IMR-90 (cell line): ENCODE measurements at regions not wholly inside any gene's neighbourhood (a gene's known extent, or its start where the extent isn't known, plus 50 kb on each side); places are given as distances from the start of the nearest gene placed in this dataset.

ENCODE experiments used
- ATAC-seq: fragments of 200-7000 bp; cut with Tn5 transposase; 2 replicates; pipeline ENCODE4 v1.9.1; 2020; ENCODE audit warnings: low read depth, mild to moderate bottlenecking, moderate library complexity
- BruUV-seq: library from RNA; stranded (reverse); fragments of 400-500 nt; replicated peaks from 2 replicates; lab custom pipeline; 2021; lab: Mats Ljungman, UMichigan
- CTCF ChIA-PET: fragments of 300-600 bp; formaldehyde crosslinking; extraction: SDS; loops from one replicate; lab custom pipeline; 2021; ENCODE audit warnings: antibody characterized with exemption; lab: Yijun Ruan, JAX
- POLR2A ChIA-PET: fragments of 300-600 bp; sonication (Branson Sonifier 250); formaldehyde crosslinking; loops from one replicate; lab custom pipeline; 2022; ENCODE audit warnings: antibody characterized with exemption; ENCODE audit not compliant: unreplicated experiment; lab: Charles Lee
- DNase-seq: peaks from one replicate; pipeline ENCODE4 v3.0.0; 2013
- H2AFZ ChIP-seq: replicated peaks from 2 replicates; pipeline ENCODE3; 2013; ENCODE audit warnings: low read length, mild to moderate bottlenecking; ENCODE audit not compliant: poor library complexity
- H2AK5ac ChIP-seq: 2 replicates; pipeline ENCODE4 v1.6.1; 2013; ENCODE audit warnings: low read depth, low read length, inconsistent platforms
- H2AK9ac ChIP-seq: replicated peaks from 2 replicates; pipeline ENCODE3; 2013; ENCODE audit warnings: mild to moderate bottlenecking, low read depth, low read length, moderate library complexity; ENCODE audit not compliant: poor library complexity
- H2BK120ac ChIP-seq: 2 replicates; pipeline ENCODE4 v1.6.1; 2013; ENCODE audit warnings: low read depth, low read length, inconsistent platforms
- H2BK15ac ChIP-seq: 3 replicates; pipeline ENCODE4 v1.6.1; 2013; ENCODE audit warnings: low read depth, low read length, inconsistent platforms
- H2BK20ac ChIP-seq: 2 replicates; pipeline ENCODE4 v1.6.1; 2013; ENCODE audit warnings: low read depth, mild to moderate bottlenecking, inconsistent platforms, low read length, moderate library complexity
- H2BK5ac ChIP-seq: 2 replicates; pipeline ENCODE4 v1.6.1; 2013; ENCODE audit warnings: mild to moderate bottlenecking, low read depth, low read length, inconsistent platforms; ENCODE audit not compliant: poor library complexity, severe bottlenecking
- H3K14ac ChIP-seq: replicated peaks from 2 replicates; pipeline ENCODE4 v1.6.1; 2013; ENCODE audit warnings: low read depth, low read length, inconsistent platforms
- H3K18ac ChIP-seq: 2 replicates; pipeline ENCODE4 v1.6.1; 2013; ENCODE audit warnings: low read depth, low read length, control low read depth
- H3K23ac ChIP-seq: 2 replicates; pipeline ENCODE4 v1.6.1; 2013; ENCODE audit warnings: low read depth, low read length, inconsistent platforms
- H3K27ac ChIP-seq: 2 replicates; pipeline ENCODE4 v1.5.1; 2013; ENCODE audit warnings: mild to moderate bottlenecking, control low read depth, low read length; ENCODE audit not compliant: insufficient read depth
- H3K27me3 ChIP-seq: 2 replicates; pipeline ENCODE4 v1.6.1; 2013; ENCODE audit warnings: low read length; ENCODE audit not compliant: control insufficient read depth, insufficient read depth
- H3K36me3 ChIP-seq: 2 replicates; pipeline ENCODE4 v1.6.1; 2013; ENCODE audit warnings: low read length, mixed read lengths; ENCODE audit not compliant: control insufficient read depth, insufficient read depth
- H3K4ac ChIP-seq: 2 replicates; pipeline ENCODE4 v1.6.1; 2013; ENCODE audit warnings: low read depth, low read length, inconsistent platforms
- H3K4me1 ChIP-seq: 2 replicates; pipeline ENCODE4 v1.6.1; 2013; ENCODE audit warnings: low read length, mixed read lengths; ENCODE audit not compliant: control insufficient read depth, insufficient read depth
- H3K4me2 ChIP-seq: 2 replicates; pipeline ENCODE4 v1.6.1; 2013; ENCODE audit warnings: low read depth, mild to moderate bottlenecking, control low read depth, low read length, moderate library complexity
- H3K4me3 ChIP-seq: 2 replicates; pipeline ENCODE4 v1.5.1; 2013; ENCODE audit warnings: low read depth, mild to moderate bottlenecking, control low read depth, low read length, moderate library complexity; ENCODE audit not compliant: insufficient read depth
- H3K56ac ChIP-seq: 2 replicates; pipeline ENCODE4 v1.6.1; 2013; ENCODE audit warnings: low read length, inconsistent platforms; ENCODE audit not compliant: insufficient read depth; ENCODE audit errors: extremely low read depth
- H3K79me1 ChIP-seq, 2 experiments: 2 replicates each; pipeline ENCODE4 v1.6.1; 2013; ENCODE audit warnings: low read length in 2 of 2, inconsistent platforms in 1 of 2, low read depth in 1 of 2
- H3K9ac ChIP-seq: 2 replicates; pipeline ENCODE4 v1.6.1; 2013; ENCODE audit warnings: low read depth, low read length, control low read depth
- H3K9me1 ChIP-seq: 2 replicates; pipeline ENCODE4 v1.6.1; 2013; ENCODE audit warnings: low read length, inconsistent platforms; ENCODE audit not compliant: insufficient read depth
- H3K9me3 ChIP-seq: 2 replicates; pipeline ENCODE4 v1.6.1; 2013; ENCODE audit warnings: low read length; ENCODE audit not compliant: control insufficient read depth, insufficient read depth
- H4K20me1 ChIP-seq: 2 replicates; pipeline ENCODE4 v1.6.1; 2013; ENCODE audit warnings: low read length, inconsistent platforms; ENCODE audit not compliant: insufficient read depth
- H4K5ac ChIP-seq: 2 replicates; pipeline ENCODE4 v1.6.1; 2013; ENCODE audit warnings: mild to moderate bottlenecking, low read depth, low read length, control low read depth
- H4K8ac ChIP-seq, 2 experiments: 2 replicates each; pipeline ENCODE4 v1.6.1; 2013; ENCODE audit warnings: low read depth in 2 of 2, low read length in 2 of 2, control low read depth in 1 of 2, inconsistent platforms in 1 of 2
- H4K91ac ChIP-seq: 2 replicates; pipeline ENCODE4 v1.6.1; 2013; ENCODE audit warnings: low read depth, low read length, inconsistent platforms; ENCODE audit not compliant: insufficient read depth
- CEBPB ChIP-seq: IDR thresholded peaks from 2 replicates; pipeline ENCODE4 v1.6.1; 2012; ENCODE audit warnings: low read depth, low read length, improper control_type of control experiment
- CHD1 ChIP-seq: IDR thresholded peaks from 2 replicates; pipeline ENCODE4 v1.6.1; 2012; ENCODE audit warnings: low read depth, low read length, improper control_type of control experiment
- MAFK ChIP-seq: IDR thresholded peaks from 2 replicates; pipeline ENCODE4 v1.6.1; 2012; ENCODE audit warnings: low read depth, low read length, improper control_type of control experiment
- MXI1 ChIP-seq: IDR thresholded peaks from 2 replicates; pipeline ENCODE4 v1.6.1; 2012; ENCODE audit warnings: low read depth, mild to moderate bottlenecking, low read length, moderate library complexity, borderline replicate concordance
- USF2 ChIP-seq: fragments of 150-350 bp; IDR thresholded peaks from 2 replicates; pipeline ENCODE4 v1.6.1; 2017; ENCODE audit warnings: mild to moderate bottlenecking, antibody characterized with exemption, low read length, low read depth
- WGBS, 2 experiments: methylation state at CpG; one replicate each; pipeline versions ENCODE4 v1.1.5 to v1.1.7; 2013; ENCODE audit warnings: missing lambda C conversion rate in 2 of 2; ENCODE audit not compliant: insufficient read length in 1 of 2; ENCODE audit errors: extremely low coverage in 2 of 2; 5-methylcytosine and 5-hydroxymethylcytosine counted together
- dilution Hi-C: fragments of 300-500 bp; cut with HindIII; formaldehyde crosslinking; loops from one replicate; pipeline ENCODE4 v1.14.3; 2018; ENCODE audit warnings: low sequenced_read_pairs; ENCODE audit not compliant: unreplicated experiment
- in situ Hi-C: fragments of 300-500 bp; cut with MboI; formaldehyde crosslinking; loops from 3 replicates; pipeline ENCODE4 v1.14.3; 2019; ENCODE audit warnings: low sequenced_read_pairs, inconsistent platforms, mixed read lengths
- intact Hi-C: fragments of 100-400 bp; cut with micrococcal nuclease; formaldehyde crosslinking; loops from 2 replicates; pipeline ENCODE4 v1.10.0; 2022

- ChIA-PET CTCF (no interaction called here), POLR2A (no interaction called here)
- no peaks in the 10 kb centered on the region for H3K4me1 ChIP-seq
- TF ChIP-seq MXI1 (no peak), CHD1 (no peak), USF2 (no peak), MAFK (no peak), CEBPB (no peak)
- H3K9me3 ChIP-seq = no peaks in the 10 kb centered on the region
- H3K27ac ChIP-seq = no peak overlapping the region
- no peak overlapping the region for H4K8ac ChIP-seq
- no peaks in the 10 kb centered on the region for H3K27me3 ChIP-seq
- H2BK15ac ChIP-seq = no peak overlapping the region
- H2AK5ac ChIP-seq = no peak overlapping the region
- H3K18ac ChIP-seq = no peak overlapping the region
- DNase-seq (no peak), ATAC-seq (no peak)
- no peak overlapping the region for H2AFZ ChIP-seq
- H3K9ac ChIP-seq = no peak overlapping the region
- H2AK9ac ChIP-seq = no peak overlapping the region
- H3K36me3 ChIP-seq = no peaks in the 10 kb centered on the region
- H2BK20ac ChIP-seq = no peak overlapping the region
- in situ Hi-C loops = no loop called here
- no peak overlapping the region for H4K91ac ChIP-seq
- no peak overlapping the region for H3K23ac ChIP-seq
- H3K9me1 ChIP-seq = no peaks in the 10 kb centered on the region
- no peak overlapping the region for H2BK120ac ChIP-seq
- H3K56ac ChIP-seq = no peak overlapping the region
- dilution Hi-C loops = no loop called here
- no peak overlapping the region for H4K5ac ChIP-seq
- no peak overlapping the region for H3K14ac ChIP-seq
- no peak overlapping the region for H3K4me3 ChIP-seq
- no peaks in the 10 kb centered on the region for H3K79me1 ChIP-seq
- no peak overlapping the region for H3K4me2 ChIP-seq
- intact Hi-C loops = no loop called here
- no peaks in the 10 kb centered on the region for H4K20me1 ChIP-seq
- BruUV-seq = no TSS peak
- H2BK5ac ChIP-seq = no peak overlapping the region
- no CpG with 5 or more reads among the region's 4 CpGs for WGBS, 2 experiments
- no peak overlapping the region for H3K4ac ChIP-seq
Measured at GRCh38 chr6:93823489-93823888, 404.1 kb upstream of the EPHA7 start.
